ENCODE measurements at regions not wholly inside any gene's neighbourhood (a gene's known extent, or its start where the extent isn't known, plus 50 kb on each side); places are given as distances from the start of the nearest gene placed in this dataset.

DNA sequence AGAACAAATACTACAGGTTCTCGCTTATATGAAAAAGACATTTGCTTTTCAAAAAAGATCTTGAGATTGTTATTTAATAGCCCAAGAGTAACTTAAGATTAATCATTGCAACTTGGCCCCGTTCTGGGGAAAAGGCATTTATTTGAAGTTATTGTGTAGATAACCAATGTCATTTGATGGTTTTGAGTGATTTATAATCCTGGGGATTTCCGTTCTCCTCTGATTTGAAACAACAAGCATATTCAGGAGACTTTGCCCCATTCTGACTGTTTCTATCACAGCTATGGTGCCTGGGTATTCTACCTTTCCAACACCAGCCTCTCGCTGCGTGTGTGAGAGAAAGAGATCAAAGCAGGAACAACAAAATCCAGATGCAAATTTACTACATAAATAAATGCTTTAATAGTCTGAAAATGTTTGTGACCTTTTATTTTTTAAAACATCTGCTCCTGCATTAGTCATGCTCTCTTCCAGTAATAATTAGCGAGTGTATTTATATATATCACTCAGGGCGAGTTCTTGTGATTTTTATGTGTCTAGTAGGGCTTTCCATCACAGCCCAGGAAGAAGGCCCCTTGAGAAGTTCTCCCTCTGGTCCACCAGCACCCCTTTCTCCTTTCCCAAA is 197.9 kb upstream of the FOXQ1 start:
- no peak for DNase-seq

DNA sequence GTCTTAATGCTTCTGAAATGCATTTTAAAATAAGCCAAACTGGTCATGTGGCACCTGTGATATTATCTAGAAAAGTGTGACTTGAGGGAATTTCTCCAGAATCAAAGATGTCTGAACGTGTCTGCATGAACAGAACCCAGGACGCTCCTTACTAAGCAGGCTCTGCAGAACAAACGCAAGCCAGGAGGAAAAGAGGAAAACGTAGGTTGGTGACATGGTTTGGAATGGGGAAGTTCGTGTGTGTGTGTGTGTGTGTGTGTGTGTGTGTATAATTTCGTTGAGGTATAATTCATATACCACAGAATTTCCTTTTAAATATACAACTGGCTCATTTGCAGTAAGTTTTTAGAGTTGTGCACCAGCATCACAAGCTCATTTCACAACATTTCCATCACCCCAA is 200.5 kb upstream of the FOXQ1 start:
- no peak for DNase-seq

DNA sequence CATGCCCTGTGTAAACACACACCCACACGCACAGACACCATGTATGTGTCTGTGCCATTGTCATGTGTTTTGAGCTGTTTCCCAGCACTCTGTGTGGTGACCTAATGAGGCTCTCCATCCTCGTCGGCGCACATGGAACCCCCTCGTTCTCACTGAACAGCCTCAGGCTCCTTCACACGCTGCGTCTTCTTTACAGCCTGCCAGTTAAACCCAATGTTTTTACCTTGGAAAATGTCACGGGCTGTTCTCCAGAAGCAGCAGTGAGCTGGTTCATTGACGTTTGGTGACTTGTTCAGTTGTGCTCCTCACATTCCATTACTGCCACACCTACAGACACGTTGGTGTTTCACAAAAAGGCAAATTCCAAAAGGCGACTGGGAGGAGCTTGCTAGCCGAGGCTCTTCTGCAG is 201.0 kb upstream of the FOXQ1 start:
- DNase-seq = no peak

DNA sequence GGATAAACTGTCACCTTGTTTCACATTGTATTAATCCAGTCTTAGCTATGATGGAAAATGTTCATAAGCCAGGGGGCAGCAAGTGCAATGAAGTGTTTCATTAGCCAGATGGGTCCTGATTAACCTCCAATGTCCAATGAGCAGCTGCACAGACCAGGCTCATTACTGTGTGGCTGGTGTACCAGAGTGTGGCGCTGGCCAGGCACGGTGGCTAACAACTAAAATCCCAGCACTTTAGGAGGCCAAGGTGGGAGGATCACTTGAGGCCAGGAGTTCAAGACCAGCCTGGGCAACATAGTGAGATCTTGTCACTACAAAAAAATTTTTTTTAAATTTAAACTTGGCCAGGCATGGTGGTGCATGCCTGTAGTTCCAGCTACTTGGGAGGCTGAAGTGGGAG is 201.7 kb upstream of the FOXQ1 start:
- no peak for DNase-seq

DNA sequence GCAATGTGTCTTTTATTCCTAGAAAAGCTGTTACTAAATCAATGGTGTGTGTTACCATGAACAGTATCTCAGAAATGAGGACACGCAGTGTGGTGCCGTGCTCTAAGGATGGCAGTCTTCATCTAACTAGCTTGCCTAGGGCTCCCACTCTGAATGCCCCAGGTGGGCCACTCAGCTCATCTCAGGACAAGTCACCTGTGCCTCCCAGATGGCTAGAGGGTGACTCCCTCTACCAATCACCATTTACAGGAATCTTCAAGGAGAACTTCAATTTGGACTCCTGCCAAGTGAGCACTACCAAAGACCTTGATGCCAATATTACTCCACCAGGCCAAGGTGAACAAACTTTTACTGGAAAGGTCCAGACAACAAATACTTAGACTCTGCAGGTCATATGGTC is 202.8 kb upstream of the FOXQ1 start:
- DNase-seq = no peak

DNA sequence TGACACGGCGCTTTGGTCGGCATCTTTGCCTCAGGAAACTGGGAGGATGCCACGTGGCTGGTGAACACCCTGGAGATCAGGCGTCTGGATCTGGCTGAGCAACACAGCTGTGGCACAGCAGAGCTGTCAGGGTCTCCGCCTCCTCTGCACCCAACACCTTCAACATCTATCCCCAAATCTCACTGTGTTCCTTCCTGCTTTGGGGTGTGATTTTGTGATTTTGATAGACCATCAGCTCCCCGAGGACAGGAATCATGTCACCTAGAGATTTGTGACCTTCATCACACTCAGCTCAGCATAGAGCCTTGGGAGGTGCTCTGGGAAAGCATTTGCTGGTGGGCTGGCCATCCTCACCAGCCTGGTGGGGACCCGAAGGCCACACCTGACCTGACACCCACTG is 203.7 kb upstream of the FOXQ1 start:
- DNase-seq = no peak

DNA sequence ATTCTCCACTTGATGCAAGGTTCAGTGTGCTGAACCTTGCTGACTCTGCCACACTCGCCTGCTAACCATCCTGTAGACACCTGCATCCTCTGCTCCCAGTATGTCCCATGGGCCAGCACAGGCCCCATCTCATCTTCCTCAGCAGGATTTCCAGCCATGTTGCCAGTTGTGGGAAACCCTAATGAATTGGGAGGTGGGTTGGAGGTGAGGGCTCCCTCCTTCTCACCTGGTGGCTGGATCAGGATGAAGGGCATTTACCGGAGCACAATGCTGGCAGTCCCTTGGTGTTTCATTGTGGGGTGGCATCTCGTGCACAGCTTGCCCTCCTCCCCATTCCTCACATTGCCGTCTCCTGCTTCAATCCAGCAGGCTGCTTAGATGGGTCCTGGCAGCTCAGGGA is 204.3 kb upstream of the FOXQ1 start:
- DNase-seq = no peak

DNA sequence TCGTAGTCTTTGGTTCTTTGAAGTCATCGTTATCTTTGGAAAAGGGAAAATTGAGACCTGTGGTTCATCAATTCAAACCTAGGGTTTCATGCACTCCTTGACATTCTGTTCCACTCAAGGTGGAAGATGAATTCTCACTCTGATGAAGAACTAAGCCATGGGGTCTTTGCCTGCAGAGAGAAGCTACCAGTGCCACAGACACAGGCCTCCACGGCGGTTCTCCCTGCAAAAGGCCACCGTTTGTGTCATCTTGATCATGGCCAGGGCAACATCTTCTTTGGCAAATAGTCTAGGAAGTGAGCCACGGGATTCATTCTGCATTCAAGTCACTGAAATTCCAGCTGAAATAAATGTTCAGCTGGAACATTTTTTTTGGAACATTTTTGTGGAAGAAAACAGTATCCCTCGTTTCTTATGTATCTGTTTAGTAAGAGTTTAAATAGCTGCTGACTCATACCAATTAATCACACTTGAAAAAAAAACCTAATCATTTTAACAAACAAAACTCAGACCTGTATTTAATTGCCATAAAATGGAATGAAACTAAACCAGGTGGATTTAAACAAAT is 206.0 kb upstream of the FOXQ1 start:
- DNase-seq = no peak

DNA sequence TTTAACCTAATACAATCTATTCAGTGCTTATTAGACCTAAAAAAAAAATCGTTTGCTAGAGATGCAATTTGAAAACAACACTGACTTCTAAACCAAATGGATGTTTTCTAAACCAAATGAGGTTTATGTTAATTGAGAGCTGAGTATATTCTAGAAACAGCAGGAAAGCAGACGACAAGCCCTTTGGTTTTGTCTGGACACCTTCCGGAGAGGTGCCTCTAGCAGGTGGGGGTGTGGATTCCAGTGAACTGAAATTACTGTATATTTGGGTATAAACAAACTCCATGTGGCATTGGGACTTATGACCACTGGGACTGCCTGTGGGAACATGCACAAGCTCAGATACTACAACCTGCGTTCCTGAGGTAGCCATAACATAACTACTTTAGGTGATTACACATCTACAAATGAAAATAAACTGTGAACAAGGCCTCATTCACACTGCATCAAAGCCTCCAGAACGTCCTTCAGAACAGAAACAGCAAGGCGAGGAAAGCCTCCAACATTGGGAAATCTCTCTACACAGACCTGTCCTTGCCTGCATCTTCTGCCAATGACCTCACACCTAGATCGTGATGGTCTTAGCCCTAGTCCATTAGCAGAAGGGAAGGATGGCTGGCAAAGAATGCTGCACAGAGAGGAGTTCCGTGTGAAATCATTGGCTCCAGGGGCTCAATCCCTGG is 206.8 kb upstream of the FOXQ1 start:
- DNase-seq = no peak

DNA sequence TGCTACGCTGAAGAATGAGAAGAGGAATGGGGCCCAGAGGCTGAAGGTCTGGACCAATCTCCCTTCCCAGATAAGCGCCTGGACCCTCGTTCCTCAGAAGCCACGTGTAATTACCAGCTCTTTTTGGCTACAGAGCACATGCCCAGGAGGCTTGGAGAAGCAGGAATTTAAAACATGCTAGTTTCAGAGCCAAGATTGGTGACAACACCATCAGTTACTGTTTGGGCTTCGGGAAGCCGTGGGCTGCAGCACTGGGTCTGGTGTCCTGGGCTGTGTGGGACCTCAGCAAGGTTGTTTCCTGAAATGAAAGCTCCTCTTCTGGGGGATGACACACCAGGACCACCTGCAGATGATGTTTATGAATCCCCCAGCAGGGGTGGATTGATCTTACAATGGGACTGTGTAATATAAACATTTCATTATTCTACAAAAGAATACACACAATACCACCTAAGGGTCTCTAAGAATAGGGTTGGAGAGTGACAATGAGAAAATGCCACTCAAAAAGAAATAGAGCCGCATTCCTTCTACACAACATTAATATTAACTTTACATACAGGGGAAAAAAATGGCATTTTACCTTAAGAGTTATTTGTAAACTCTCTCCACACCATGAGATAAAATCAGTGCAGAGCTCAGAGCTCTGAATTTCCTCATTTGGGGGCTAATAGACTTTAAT is 207.8 kb upstream of the FOXQ1 start:
- DNase-seq = peak; percentile 11

DNA sequence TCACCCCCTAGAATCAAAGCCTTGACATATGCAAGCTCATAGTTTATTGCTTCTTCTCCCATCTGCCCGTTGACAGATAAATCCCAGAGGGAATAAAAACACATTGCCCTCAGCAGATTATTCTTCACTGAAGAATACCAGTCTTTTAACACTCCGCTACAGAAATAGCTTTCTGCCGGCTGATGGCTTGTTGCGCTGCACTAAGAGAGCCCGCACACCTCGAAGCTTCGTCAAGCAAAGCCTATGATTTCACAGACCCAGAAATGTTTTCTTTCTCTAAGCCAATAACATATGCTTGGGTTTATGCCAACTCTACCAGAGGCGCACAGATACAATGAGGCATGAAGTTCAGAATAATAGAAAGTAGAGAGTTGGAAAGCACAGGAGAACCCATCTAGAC is 208.9 kb upstream of the FOXQ1 start:
- DNase-seq = peak; percentile 19

DNA sequence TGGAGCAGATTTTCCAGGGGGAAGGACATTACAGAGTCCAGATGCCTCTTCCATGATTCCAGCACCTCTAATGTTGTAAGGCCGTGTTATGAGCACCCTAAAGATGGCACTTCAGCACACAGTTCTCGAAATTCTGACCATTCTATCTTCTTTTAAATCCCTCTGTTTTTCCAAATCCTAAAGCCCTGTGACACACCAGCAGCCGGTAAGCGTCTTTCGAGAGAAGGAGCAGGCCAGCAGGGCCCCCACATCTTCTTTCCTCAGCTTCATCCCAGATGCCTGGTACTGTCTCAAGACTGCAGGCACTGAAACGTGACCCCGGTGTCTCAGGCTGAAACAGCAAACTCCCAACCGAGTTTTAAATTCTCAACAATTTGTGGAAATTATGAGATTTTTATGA is 211.6 kb upstream of the FOXQ1 start:
- DNase-seq = no peak

DNA sequence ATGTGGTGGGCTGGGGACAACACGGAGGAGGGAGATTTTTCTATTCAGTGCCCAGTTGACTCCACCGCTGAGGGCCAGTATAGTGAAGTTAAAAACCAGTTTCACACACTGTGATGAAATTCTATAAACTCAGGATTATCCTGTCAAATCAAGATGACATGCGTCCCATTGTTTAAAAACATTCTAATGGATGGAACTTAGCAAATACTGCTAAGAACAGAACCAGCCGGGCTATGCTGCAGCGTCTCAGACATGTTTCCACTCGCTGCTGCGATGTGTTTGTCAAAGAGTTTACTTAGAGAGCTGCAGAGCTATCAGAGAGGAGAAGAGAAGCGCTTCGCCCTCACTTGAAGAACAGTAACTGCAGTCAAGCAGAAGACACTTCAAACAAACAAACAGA is 212.6 kb upstream of the FOXQ1 start:
- no peak for DNase-seq

DNA sequence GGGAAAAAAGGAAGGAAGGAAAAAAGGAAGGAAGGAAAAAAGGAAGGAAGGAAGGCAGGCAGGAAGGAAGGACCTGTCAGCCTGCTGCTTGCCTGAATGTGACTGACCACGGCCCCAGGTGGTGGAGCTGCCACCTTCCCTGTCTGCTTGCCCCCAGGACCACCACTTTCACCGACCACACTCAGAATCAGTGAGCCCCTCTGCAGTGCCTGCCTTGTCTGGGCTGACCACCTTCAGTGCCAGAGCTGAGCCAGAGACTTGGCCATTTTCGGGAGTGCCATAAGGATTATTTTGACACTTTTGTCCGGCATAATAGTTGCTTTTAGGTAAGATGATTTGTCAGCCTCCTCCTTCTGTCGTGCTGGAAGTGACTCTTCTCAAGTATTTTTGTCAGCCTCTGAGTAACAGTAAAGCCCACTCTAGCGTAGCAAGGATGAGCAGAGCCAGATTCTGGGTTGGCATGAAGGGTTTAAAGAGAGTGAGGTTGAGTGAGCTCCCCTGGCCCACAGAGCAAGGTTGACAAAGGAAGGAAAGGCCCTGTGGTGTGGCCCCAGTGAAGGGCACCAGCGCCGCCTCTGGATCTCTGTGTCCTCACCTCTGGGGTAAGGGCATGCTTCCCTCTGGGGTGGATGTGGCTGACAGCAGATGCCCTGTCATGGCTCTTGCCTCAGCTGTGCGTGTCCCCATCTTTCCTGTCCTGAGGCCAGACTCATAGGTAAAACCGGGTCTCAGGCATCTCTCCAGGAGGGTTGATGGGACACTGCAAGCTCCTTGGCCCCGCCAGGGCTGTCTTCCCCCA is 214.7 kb upstream of the FOXQ1 start:
- DNase-seq = no peak

DNA sequence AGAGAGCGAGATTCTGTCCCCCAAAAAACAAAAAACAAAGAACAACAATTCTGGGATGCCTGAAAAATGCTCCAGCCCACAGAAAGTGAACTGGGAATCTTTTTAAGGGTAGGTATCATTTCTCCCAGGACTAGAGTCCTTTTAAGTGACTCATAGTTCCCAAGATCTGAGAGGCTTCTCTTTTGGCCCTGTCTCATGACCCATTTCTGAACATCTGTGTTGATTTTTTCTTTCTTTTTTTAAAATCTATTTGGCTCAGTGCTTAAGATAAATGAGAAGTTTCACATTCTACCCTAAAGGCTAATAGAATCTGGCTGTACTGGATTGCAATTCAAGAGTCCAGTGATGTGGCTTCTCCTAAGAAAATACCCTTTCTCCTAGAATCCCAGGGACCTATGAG is 217.6 kb upstream of the FOXQ1 start:
- peak; percentile 44 for DNase-seq

DNA sequence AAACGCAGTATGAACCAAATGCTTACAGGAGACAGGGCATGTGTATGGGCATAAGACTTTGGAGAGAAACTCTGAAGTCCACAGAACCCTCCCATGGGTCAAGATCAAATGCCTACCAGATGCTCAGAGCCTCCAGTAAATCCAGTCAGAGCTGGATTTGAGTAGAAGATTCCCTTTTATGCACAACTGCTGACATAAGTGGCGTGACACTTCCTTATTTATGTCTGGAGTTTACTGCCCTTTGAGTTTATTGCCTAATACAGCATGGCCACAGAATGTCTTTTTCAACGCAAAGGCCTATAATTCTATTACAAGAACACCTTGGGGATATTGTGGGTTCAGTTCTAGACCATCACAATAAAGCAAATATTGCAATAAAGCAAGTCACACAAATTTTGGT is 220.0 kb upstream of the FOXQ1 start:
- DNase-seq = no peak

DNA sequence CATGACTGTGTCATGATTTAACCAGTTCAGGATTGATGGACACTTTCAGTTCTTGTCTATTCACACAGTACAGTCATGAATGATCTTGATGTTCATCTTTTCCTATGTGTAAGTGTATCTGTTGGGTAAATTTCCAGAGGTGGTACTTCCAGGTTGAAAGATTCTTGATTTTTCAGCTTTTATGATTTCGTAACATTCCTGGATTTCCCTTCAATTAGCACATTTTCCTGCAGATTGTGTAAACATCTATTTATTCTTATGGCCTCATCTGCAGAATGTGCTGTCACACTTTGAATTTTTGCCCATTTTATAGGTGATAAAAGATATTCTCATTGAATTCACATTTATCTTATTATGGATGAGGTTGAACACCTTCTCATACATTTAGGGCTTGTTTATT is 222.0 kb upstream of the FOXQ1 start:
- DNase-seq = no peak

DNA sequence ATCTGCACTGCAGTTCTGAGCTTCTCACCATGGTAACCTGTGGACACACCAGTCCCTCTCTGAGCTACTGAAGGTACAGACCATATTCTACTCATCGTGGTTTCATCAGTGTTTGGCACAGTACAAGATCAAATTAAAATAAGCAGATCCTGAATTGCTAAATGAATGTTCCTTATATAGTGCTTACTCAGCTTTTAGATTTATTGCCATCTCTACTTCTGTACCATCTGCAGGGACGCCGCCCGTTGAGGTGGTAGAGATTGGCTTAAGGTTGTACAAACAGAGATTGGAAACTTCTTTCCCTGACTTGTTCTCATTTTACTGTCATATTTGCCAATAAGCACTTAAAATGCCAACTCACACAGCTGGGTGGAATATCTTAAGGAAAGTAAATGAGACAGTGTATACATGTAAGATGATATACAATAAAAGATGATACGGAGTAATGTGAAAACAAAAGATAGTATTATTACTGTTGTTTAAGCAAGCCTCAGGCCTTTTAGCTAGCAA is 223.4 kb upstream of the FOXQ1 start:
- no peak for DNase-seq

DNA sequence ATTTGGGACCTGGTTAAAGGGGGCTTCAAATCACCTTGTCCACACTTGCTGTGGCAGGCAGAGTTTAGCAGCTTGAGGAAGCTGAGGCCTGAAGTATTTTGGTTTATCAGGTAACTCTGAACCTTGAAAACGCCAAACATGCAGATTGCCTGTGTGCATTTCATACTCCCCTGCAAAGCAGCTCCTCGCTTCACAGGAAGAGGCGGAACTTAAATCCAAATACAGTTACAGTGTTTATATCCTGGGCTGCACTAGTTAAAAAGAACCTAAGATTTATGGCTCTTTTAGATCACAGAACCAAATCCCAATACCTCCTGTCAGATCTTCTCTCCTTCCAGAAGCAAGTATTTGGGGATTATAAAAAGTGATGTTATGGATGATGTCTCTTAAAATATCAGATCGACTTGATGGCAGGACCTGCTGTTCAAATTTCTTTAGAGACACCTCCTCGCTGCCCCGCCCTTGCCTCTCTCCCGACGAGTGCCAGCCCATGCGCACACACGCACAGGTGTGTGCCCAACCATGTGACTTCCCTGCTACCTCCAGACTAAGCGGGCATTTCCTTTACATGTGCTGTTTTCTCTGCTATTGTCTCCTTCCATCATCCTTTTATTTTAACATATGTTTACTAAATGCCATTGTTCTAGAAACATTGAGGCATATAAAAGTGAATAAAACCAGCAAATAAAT is 224.6 kb upstream of the FOXQ1 start:
- no peak for DNase-seq

DNA sequence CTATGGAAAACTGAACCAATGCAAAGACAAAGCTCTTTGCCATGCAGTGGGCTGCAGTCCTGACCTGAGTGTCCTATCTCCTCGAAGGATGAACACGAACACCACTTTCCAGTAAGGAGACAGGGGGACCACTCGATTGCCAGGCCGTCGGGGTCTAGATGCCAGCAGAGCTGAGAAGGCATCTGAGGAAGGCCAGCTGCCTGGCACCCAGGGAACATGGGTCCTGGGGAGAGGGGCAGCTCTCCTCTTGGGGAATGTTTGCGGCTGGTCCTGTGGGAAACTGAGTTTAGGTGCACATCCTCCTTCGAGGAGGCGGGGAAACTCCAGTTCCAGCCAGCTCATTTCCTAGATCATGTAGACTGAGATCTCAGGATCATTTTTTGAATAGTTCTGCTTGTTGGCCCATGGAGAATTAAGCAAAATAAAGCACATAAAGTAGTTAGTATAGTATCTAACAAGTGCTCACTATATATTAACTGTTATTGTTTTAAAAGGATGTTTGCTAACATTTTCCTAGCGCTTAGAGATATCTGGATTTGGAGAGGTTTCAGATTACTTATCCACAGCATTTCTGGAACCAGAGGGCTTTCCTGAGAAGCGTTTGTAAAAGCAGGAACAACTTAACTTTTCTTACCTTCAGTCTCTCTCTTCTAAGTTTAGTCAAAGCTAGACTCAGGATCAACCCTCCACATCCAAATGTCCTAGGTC is 225.3 kb upstream of the FOXQ1 start:
- DNase-seq = no peak

DNA sequence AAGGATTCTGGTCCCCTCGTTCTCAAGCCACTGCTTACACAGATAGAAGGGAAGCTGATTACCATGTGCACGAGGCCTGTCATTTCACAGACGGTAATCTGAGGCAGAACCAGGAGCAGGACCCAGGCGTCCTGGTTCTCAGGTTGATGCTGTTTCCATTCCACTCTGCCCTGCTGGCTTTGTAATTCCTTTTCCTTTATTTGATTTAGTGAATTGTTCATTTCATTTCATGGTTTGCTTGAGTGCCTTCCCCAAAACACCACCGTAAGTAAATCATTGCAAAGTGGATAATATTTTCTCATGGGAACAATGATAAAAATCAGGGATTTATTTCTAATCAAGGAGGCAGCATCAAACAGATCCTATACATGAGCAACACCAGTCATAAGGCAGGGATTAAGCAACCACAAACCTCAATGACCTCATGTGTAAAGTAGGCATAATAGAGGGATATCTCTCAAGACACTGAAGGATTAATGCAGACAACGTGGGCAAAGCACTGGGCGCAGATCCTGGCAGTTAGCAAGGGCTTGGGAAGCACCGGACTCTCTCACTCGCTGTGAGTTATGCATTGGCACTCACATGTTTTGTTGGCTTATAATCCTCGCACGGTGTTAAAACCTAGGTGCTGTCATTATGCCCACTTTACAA is 229.5 kb upstream of the FOXQ1 start:
- DNase-seq = peak; percentile 60

Measured in fibroblast of skin of scalp (primary cell).